ENCODE measurements at regions not wholly inside any gene's neighbourhood (a gene's known extent, or its start where the extent isn't known, plus 50 kb on each side); places are given as distances from the start of the nearest gene placed in this dataset.

- Histone ChIP-seq H3K27ac (ENCODE audit: extremely low read depth, low read depth, low read length) (no peak overlapping the region), H3K36me3 (ENCODE audit: control insufficient read depth in 2 of 2, insufficient read depth in 1 of 2, low read length in 2 of 2) (no peaks in the 10 kb centered on the region), H3K4me3 (ENCODE audit: low read depth, low read length) (no peak overlapping the region), H3K9me3 (ENCODE audit: control insufficient read depth, insufficient read depth, low read depth, low read length) (no peaks in the 10 kb centered on the region), H3K4me1 (ENCODE audit: control insufficient read depth, insufficient read depth, low read length) (peaks cover 8% of the 10 kb centered on the region)
- no peak for TF ChIP-seq ZNF76 (tag by site-specific recombination; IDR thresholded peaks at IDR 0.05; ENCODE audit: borderline replicate concordance, low read depth)
- TF ChIP-seq, protein P1, sequence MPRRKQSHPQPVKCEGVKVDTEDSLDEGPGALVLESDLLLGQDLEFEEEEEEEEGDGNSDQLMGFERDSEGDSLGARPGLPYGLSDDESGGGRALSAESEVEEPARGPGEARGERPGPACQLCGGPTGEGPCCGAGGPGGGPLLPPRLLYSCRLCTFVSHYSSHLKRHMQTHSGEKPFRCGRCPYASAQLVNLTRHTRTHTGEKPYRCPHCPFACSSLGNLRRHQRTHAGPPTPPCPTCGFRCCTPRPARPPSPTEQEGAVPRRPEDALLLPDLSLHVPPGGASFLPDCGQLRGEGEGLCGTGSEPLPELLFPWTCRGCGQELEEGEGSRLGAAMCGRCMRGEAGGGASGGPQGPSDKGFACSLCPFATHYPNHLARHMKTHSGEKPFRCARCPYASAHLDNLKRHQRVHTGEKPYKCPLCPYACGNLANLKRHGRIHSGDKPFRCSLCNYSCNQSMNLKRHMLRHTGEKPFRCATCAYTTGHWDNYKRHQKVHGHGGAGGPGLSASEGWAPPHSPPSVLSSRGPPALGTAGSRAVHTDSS (tag by site-specific recombination; IDR thresholded peaks at IDR 0.05): no peak
- TF ChIP-seq, protein P2, sequence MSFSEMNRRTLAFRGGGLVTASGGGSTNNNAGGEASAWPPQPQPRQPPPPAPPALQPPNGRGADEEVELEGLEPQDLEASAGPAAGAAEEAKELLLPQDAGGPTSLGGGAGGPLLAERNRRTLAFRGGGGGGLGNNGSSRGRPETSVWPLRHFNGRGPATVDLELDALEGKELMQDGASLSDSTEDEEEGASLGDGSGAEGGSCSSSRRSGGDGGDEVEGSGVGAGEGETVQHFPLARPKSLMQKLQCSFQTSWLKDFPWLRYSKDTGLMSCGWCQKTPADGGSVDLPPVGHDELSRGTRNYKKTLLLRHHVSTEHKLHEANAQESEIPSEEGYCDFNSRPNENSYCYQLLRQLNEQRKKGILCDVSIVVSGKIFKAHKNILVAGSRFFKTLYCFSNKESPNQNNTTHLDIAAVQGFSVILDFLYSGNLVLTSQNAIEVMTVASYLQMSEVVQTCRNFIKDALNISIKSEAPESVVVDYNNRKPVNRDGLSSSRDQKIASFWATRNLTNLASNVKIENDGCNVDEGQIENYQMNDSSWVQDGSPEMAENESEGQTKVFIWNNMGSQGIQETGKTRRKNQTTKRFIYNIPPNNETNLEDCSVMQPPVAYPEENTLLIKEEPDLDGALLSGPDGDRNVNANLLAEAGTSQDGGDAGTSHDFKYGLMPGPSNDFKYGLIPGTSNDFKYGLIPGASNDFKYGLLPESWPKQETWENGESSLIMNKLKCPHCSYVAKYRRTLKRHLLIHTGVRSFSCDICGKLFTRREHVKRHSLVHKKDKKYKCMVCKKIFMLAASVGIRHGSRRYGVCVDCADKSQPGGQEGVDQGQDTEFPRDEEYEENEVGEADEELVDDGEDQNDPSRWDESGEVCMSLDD (tag by site-specific recombination; IDR thresholded peaks at IDR 0.05): no peak
- no peak for TF ChIP-seq ZNF837 (tag by site-specific recombination; IDR thresholded peaks at IDR 0.05)
- no peak for TF ChIP-seq ZNF324 (tag by site-specific recombination; IDR thresholded peaks at IDR 0.05)
- TF ChIP-seq SP7 (tag by site-specific recombination; IDR thresholded peaks at IDR 0.05): no peak
- ChIA-PET POLR2A (interaction anchor here (1.2 kb wide), 1 partner anchor 76 kb away, joined by 3 read pairs; the partner anchor contains the start of gene NRIP1), CTCF (interaction anchor here (0.7 kb wide), 1 partner anchor 59 kb away, joined by 3 read pairs; no protein-coding TSS in a partner anchor)
Observed at GRCh38 chr21:15141261-15141970, 76.6 kb upstream of the NRIP1 start.

DNA sequence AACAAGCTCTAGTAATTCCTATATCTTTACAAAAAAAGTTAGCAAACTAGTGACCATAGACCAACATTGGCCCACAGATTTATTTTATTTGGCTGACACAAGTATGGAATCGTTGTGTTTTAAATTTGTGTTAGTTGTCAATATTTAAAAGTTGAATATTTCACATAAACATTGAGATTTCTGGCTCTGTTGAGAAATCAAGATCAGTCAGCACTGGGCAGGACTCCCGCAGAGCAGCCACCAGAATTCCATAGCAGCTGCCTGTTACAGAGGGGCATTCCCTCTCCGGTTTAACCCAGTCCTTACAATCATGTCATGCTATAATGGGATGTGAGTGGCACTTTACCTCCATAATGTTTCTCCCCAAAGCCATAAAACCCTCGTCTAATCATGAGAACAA is 79.2 kb upstream of the NRIP1 start:
- Histone ChIP-seq H3K4me3 (ENCODE audit: low read depth, low read length) (no peak overlapping the region), H3K9me3 (ENCODE audit: control insufficient read depth, insufficient read depth, low read depth, low read length) (no peaks in the 10 kb centered on the region), H3K36me3 (ENCODE audit: control insufficient read depth in 2 of 2, insufficient read depth in 1 of 2, low read length in 2 of 2) (no peaks in the 10 kb centered on the region), H3K27ac (ENCODE audit: extremely low read depth, low read depth, low read length) (no peak overlapping the region), H3K4me1 (ENCODE audit: control insufficient read depth, insufficient read depth, low read length) (peaks cover 8% of the 10 kb centered on the region)
- TF ChIP-seq ZNF335 (tag by site-specific recombination; conservative IDR thresholded peaks at IDR 0.05) (no peak), FEZF1 (tag by site-specific recombination; IDR thresholded peaks at IDR 0.05) (no peak), ZNF585B (tag by site-specific recombination; IDR thresholded peaks at IDR 0.05) (no peak), ZNF501 (tag by site-specific recombination; IDR thresholded peaks at IDR 0.05) (no peak), ZNF707 (tag by site-specific recombination; IDR thresholded peaks at IDR 0.05) (no peak)
- TF ChIP-seq, protein P2 (tag by site-specific recombination; IDR thresholded peaks at IDR 0.05): no peak
- POLR2A ChIA-PET: no interaction called here
- CTCF ChIA-PET: no interaction called here

- no peaks in the 10 kb centered on the region for H3K36me3 ChIP-seq (ENCODE audit: control insufficient read depth in 2 of 2, insufficient read depth in 1 of 2, low read length in 2 of 2)
- H3K9me3 ChIP-seq (ENCODE audit: control insufficient read depth, insufficient read depth, low read depth, low read length): no peaks in the 10 kb centered on the region
- no peak overlapping the region for H3K4me3 ChIP-seq (ENCODE audit: low read depth, low read length)
- ChIA-PET POLR2A (no interaction called here), CTCF (no interaction called here)
- H3K4me1 ChIP-seq (ENCODE audit: control insufficient read depth, insufficient read depth, low read length): no peaks in the 10 kb centered on the region
- H3K27ac ChIP-seq (ENCODE audit: extremely low read depth, low read depth, low read length): no peak overlapping the region
- TF ChIP-seq, protein P3, sequence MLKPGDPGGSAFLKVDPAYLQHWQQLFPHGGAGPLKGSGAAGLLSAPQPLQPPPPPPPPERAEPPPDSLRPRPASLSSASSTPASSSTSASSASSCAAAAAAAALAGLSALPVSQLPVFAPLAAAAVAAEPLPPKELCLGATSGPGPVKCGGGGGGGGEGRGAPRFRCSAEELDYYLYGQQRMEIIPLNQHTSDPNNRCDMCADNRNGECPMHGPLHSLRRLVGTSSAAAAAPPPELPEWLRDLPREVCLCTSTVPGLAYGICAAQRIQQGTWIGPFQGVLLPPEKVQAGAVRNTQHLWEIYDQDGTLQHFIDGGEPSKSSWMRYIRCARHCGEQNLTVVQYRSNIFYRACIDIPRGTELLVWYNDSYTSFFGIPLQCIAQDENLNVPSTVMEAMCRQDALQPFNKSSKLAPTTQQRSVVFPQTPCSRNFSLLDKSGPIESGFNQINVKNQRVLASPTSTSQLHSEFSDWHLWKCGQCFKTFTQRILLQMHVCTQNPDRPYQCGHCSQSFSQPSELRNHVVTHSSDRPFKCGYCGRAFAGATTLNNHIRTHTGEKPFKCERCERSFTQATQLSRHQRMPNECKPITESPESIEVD (tag by site-specific recombination; IDR thresholded peaks at IDR 0.05): no peak
- no peak for TF ChIP-seq PATZ1 (tag by site-specific recombination; IDR thresholded peaks at IDR 0.05)
- TF ChIP-seq ZNF585B (tag by site-specific recombination; IDR thresholded peaks at IDR 0.05): no peak
- TF ChIP-seq ZNF221 (tag by site-specific recombination; IDR thresholded peaks at IDR 0.05; ENCODE audit: borderline replicate concordance): no peak
- no peak for TF ChIP-seq ZNF776 (tag by site-specific recombination; IDR thresholded peaks at IDR 0.05; ENCODE audit: borderline replicate concordance)
- TF ChIP-seq ZNF514 (tag by site-specific recombination; IDR thresholded peaks at IDR 0.05): no peak
- TF ChIP-seq ZNF416 (tag by site-specific recombination; IDR thresholded peaks at IDR 0.05): no peak
Observed at GRCh38 chr21:15148437-15148836, 83.6 kb upstream of the NRIP1 start.

Measured in HEK293 (cell line).